ENCODE measurements at regions not wholly inside any gene's neighbourhood (a gene's known extent, or its start where the extent isn't known, plus 50 kb on each side); places are given as distances from the start of the nearest gene placed in this dataset.

DNA sequence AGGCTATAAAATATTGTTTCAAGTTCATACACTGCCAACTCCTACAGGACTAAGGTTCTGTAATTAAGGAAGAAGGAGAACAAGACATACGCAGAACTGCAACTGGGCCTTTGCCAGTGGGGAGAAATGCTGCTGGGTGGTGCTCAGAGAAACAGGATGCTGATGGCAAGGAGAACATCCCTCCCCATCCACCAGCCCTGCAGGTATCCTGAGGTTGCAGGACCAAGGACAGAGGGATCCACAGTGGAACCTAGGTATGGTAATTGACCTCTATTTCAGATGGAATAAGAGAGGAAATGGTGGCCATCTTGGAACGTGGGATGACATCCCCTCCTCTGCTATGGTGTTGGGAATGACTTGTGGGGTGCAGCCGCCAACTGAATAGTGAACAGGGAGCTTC lies 206.3 kb upstream of the S1PR3 start:
- Histone ChIP-seq H2AK5ac (ENCODE audit: insufficient read length, low read length) (no peak overlapping the region), H3K23ac (ENCODE audit: insufficient read length, low read depth, low read length) (no peak overlapping the region), H3K27ac (ENCODE audit: insufficient read length, low read depth, low read length) (no peak overlapping the region), H3K4me2 (ENCODE audit: insufficient read depth, insufficient read length, low read length) (no peak overlapping the region), H3K56ac (ENCODE audit: insufficient read length, low read depth, low read length) (no peak overlapping the region), H4K5ac (ENCODE audit: insufficient read length, low read depth, low read length) (no peak overlapping the region), H3T11ph (ENCODE audit: low read length) (no peak overlapping the region), H2BK120ac (ENCODE audit: low read depth, low read length, poor library complexity, severe bottlenecking) (no peak overlapping the region), H2BK5ac (ENCODE audit: insufficient read length, low read length) (no peak overlapping the region), H3K79me2 (ENCODE audit: insufficient read depth, low read length) (no peaks in the 10 kb centered on the region), H2BK12ac (ENCODE audit: insufficient read length, low read depth, low read length) (no peak overlapping the region), H3K27me3 (ENCODE audit: insufficient read depth, low read length) (no peaks in the 10 kb centered on the region), H4K91ac (ENCODE audit: insufficient read length, low read depth, low read length) (no peak overlapping the region), H4K8ac (replicated peaks; ENCODE audit: insufficient read length, low read depth, low read length) (no peak overlapping the region), H3K18ac (ENCODE audit: insufficient read length, low read depth, low read length) (no peak overlapping the region), H3K23me2 (ENCODE audit: insufficient read length, low read depth, low read length, poor library complexity, severe bottlenecking) (no peaks in the 10 kb centered on the region), H4K20me1 (ENCODE audit: control insufficient read depth, insufficient read depth, insufficient read length) (no peaks in the 10 kb centered on the region), H3K4me1 (ENCODE audit: insufficient read depth, low read length) (no peaks in the 10 kb centered on the region; the same call in 1 of the 2 replicates), H3K9me3 (ENCODE audit: control insufficient read depth, low read depth, low read length) (no peaks in the 10 kb centered on the region), H2BK20ac (ENCODE audit: low read depth, low read length, poor library complexity, severe bottlenecking) (no peak overlapping the region), H2AFZ (ENCODE audit: low read length) (no peak overlapping the region), H3K14ac (ENCODE audit: insufficient read depth, low read length) (no peak overlapping the region), H3K79me1 (ENCODE audit: insufficient read depth, low read depth, low read length, poor library complexity, severe bottlenecking) (no peaks in the 10 kb centered on the region), H3K9ac (ENCODE audit: extremely low read depth, insufficient read length, low read length) (no peak overlapping the region), H3K4ac (ENCODE audit: low read depth, low read length) (no peak overlapping the region), H2BK15ac (ENCODE audit: low read depth, low read length) (no peak overlapping the region)
- TF ChIP-seq, protein P1, sequence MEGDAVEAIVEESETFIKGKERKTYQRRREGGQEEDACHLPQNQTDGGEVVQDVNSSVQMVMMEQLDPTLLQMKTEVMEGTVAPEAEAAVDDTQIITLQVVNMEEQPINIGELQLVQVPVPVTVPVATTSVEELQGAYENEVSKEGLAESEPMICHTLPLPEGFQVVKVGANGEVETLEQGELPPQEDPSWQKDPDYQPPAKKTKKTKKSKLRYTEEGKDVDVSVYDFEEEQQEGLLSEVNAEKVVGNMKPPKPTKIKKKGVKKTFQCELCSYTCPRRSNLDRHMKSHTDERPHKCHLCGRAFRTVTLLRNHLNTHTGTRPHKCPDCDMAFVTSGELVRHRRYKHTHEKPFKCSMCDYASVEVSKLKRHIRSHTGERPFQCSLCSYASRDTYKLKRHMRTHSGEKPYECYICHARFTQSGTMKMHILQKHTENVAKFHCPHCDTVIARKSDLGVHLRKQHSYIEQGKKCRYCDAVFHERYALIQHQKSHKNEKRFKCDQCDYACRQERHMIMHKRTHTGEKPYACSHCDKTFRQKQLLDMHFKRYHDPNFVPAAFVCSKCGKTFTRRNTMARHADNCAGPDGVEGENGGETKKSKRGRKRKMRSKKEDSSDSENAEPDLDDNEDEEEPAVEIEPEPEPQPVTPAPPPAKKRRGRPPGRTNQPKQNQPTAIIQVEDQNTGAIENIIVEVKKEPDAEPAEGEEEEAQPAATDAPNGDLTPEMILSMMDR (conservative IDR thresholded peaks at IDR 0.05), result no peak
- WGBS (ENCODE audit: extremely low coverage, insufficient read length, low lambda C conversion rate), result no CpG with 5 or more reads among the region's 3 CpGs
- H3K27me3 Mint-ChIP-seq (ENCODE audit: low read depth), result peaks cover 2% of the 10 kb centered on the region; the same call in 1 of the 2 replicates
- peaks cover 18 to 26% of the 10 kb centered on the region in 2 experiments for H3K4me1 Mint-ChIP-seq
- no peaks in the 10 kb centered on the region; a peak in 1 of 7 replicates for H3K36me3 Mint-ChIP-seq (ENCODE audit: insufficient read depth in 1 of 3, low read depth in 3 of 3)
- no peak overlapping the region for H3K4me3 Mint-ChIP-seq
- H3K27ac Mint-ChIP-seq, result no peak overlapping the region
- DNase-seq, result no peak
- no peaks in the 10 kb centered on the region for H3K9me3 Mint-ChIP-seq

Data from H9 (cell line).